HG03066 (cell line): ENCODE measurements at regions not wholly inside any gene's neighbourhood (a gene's known extent, or its start where the extent isn't known, plus 50 kb on each side); places are given as distances from the start of the nearest gene placed in this dataset.

Source experiments
- ATAC-seq: cut with Tn5 transposase; IDR thresholded peaks from one replicate; pipeline ENCODE4 v1.9.1; 2021; ENCODE audit warnings: low read depth; ENCODE audit not compliant: unreplicated experiment

- no peak for ATAC-seq
Observed at GRCh38 chr10:10938676-10939075, 79.0 kb upstream of the CELF2 start.

- ATAC-seq, result no peak
Observed at GRCh38 chr10:10941127-10941730, 76.4 kb upstream of the CELF2 start.

GRCh38 chr10:10942441-10942840, 75.2 kb upstream of the CELF2 start:
- no peak for ATAC-seq

GRCh38 chr10:10946081-10946480, 71.6 kb upstream of the CELF2 start:
- no peak for ATAC-seq

- ATAC-seq, result no peak
Observed at GRCh38 chr10:10946801-10947200, 70.9 kb upstream of the CELF2 start.

GRCh38 chr10:10951675-10952074, 66.0 kb upstream of the CELF2 start:
- no peak for ATAC-seq

GRCh38 chr10:10952800-10953199, 64.9 kb upstream of the CELF2 start:
- no peak for ATAC-seq

GRCh38 chr10:10956681-10957542, 60.8 kb upstream of the CELF2 start:
- ATAC-seq, result no peak

GRCh38 chr10:10958041-10958440, 59.6 kb upstream of the CELF2 start:
- no peak for ATAC-seq

GRCh38 chr10:10959666-10960065, 58.0 kb upstream of the CELF2 start:
- ATAC-seq, result peak; percentile 65

GRCh38 chr10:10960534-10960933, 57.1 kb upstream of the CELF2 start:
- no peak for ATAC-seq

- no peak for ATAC-seq
Observed at GRCh38 chr10:10961072-10961471, 56.6 kb upstream of the CELF2 start.

- no peak for ATAC-seq
Observed at GRCh38 chr10:10967029-10967428, 50.6 kb upstream of the CELF2 start.

- no peak for ATAC-seq
Observed at GRCh38 chr10:10967581-10968256, 50.0 kb upstream of the CELF2 start.
